ENCODE measurements at regions not wholly inside any gene's neighbourhood (a gene's known extent, or its start where the extent isn't known, plus 50 kb on each side); places are given as distances from the start of the nearest gene placed in this dataset.

DNA sequence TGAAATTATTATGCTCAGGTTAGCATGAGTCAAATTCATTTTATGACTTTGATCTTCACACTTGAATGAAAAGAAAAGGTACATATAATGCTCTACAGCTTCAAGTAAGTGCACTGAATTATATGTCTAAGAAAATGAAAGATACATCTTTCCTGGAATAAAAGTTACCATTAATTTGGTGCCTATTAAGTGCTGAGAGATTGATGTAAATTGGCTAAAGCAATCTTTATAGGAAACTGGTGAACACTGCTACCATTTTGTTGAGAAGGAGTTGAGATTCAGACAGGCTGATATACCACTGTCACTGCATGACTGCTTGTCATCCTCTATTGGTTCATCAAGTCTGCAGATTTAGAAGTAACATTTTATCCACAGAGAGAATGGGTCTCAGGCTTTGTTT lies 416.8 kb upstream of the SPRY2 start:
- H3K9me3 ChIP-seq (ENCODE audit: control insufficient read depth in 2 of 2, insufficient read depth in 1 of 2, low read depth in 1 of 2, low read length in 1 of 2) = no peaks in the 10 kb centered on the region
- no peak for DNase-seq
- no peak overlapping the region for H3K4me3 ChIP-seq (ENCODE audit: low read depth in 1 of 3, low read length in 3 of 3)
- H3K36me3 ChIP-seq (ENCODE audit: control insufficient read depth in 3 of 3, insufficient read depth in 2 of 3, low read depth in 1 of 3, low read length in 3 of 3) = no peaks in the 10 kb centered on the region
- FAIRE-seq = no peak
- H3K4me1 ChIP-seq (ENCODE audit: control insufficient read depth in 3 of 3, insufficient read depth in 2 of 3, low read depth in 1 of 3, low read length in 2 of 3) = no peaks in the 10 kb centered on the region
- no peak overlapping the region for H3K27ac ChIP-seq (ENCODE audit: low read depth in 1 of 3, low read length in 2 of 3)
- H3K27me3 ChIP-seq (ENCODE audit: control insufficient read depth in 3 of 3, insufficient read depth in 3 of 3, low read length in 3 of 3) = no peaks in the 10 kb centered on the region

DNA sequence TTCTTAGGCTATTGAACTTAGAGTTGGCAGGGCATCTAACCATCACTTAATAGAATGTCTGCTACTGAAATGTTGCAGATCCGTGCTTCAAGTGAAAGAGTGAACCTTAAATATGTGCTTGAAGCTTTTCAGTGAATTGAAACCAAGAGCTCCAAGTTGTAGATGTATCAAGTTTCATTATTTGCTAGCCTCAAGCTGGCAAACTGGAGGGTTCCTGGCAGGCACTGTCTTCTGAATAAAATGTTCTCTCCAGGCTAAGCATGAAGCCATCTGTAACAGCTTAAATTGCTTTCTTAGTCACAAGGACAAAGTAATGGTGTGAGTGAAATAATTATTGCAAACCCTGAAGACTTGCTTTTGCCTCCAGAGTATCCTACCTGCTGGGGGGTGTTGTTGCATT lies 415.0 kb upstream of the SPRY2 start:
- FAIRE-seq (no peak), DNase-seq (no peak)
- Histone ChIP-seq H3K4me3 (ENCODE audit: low read depth in 1 of 3, low read length in 3 of 3) (no peak overlapping the region), H3K4me1 (ENCODE audit: control insufficient read depth in 3 of 3, insufficient read depth in 2 of 3, low read depth in 1 of 3, low read length in 2 of 3) (no peaks in the 10 kb centered on the region), H3K27ac (ENCODE audit: low read depth in 1 of 3, low read length in 2 of 3) (no peak overlapping the region), H3K27me3 (ENCODE audit: control insufficient read depth in 3 of 3, insufficient read depth in 3 of 3, low read length in 3 of 3) (no peaks in the 10 kb centered on the region), H3K9me3 (ENCODE audit: control insufficient read depth in 2 of 2, insufficient read depth in 1 of 2, low read depth in 1 of 2, low read length in 1 of 2) (no peaks in the 10 kb centered on the region), H3K36me3 (ENCODE audit: control insufficient read depth in 3 of 3, insufficient read depth in 2 of 3, low read depth in 1 of 3, low read length in 3 of 3) (no peaks in the 10 kb centered on the region)
- WGBS, 3 donors = 65 to 85% (median 84%) methylated on average over 1 of the region's 1 CpG

DNA sequence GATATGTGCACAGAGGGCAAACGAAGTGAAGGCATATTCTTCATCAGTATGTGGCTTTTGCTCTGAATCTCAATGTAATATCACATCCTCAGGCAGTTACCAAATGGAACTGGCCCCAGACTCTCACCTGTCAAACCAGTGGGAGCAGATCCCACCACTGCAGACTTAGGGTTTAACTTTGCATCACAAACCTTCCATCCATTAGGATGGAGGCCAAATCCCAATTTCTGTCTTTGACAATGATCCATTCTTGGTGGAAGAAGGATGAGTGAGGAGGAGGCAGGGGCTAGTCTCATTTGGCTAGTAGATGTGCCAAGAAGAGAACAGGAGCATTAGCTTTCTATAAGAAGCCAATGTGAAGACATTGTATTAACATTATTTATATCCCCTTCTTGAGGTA lies 413.5 kb upstream of the SPRY2 start:
- DNase-seq (no peak), FAIRE-seq (no peak)
- Histone ChIP-seq H3K4me3 (ENCODE audit: low read depth in 1 of 3, low read length in 3 of 3) (no peak overlapping the region), H3K9me3 (ENCODE audit: control insufficient read depth in 2 of 2, insufficient read depth in 1 of 2, low read depth in 1 of 2, low read length in 1 of 2) (no peaks in the 10 kb centered on the region), H3K27me3 (ENCODE audit: control insufficient read depth in 3 of 3, insufficient read depth in 3 of 3, low read length in 3 of 3) (no peaks in the 10 kb centered on the region), H3K27ac (ENCODE audit: low read depth in 1 of 3, low read length in 2 of 3) (no peak overlapping the region), H3K4me1 (ENCODE audit: control insufficient read depth in 3 of 3, insufficient read depth in 2 of 3, low read depth in 1 of 3, low read length in 2 of 3) (no peaks in the 10 kb centered on the region), H3K36me3 (ENCODE audit: control insufficient read depth in 3 of 3, insufficient read depth in 2 of 3, low read depth in 1 of 3, low read length in 3 of 3) (no peaks in the 10 kb centered on the region)
- 7 to 37% (median 19%) methylated on average over 1 of the region's 1 CpG for WGBS, 3 donors

DNA sequence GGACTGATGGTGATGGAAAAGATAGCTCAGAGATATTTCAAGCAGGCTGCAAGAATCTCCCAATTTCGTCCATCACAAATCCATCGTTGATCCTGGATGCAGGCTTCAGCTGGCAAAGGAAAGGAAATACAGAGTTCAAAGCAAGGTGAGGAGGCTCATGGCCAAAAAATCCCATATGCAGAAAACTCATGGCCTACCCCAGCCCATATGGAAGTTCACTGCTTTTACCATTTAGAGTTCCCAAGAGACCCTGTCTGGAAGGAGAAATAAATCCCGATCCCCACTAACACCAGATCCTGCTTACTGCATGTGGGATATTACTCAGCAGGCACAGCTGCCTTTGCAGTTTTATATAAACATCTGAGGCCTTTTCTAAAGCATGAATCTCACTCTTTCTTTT lies 412.9 kb upstream of the SPRY2 start:
- FAIRE-seq = no peak
- H3K9me3 ChIP-seq (ENCODE audit: control insufficient read depth in 2 of 2, insufficient read depth in 1 of 2, low read depth in 1 of 2, low read length in 1 of 2) = no peaks in the 10 kb centered on the region
- WGBS, 3 donors = 70 to 88% (median 77%) methylated on average over 3 of the region's 3 CpGs

DNA sequence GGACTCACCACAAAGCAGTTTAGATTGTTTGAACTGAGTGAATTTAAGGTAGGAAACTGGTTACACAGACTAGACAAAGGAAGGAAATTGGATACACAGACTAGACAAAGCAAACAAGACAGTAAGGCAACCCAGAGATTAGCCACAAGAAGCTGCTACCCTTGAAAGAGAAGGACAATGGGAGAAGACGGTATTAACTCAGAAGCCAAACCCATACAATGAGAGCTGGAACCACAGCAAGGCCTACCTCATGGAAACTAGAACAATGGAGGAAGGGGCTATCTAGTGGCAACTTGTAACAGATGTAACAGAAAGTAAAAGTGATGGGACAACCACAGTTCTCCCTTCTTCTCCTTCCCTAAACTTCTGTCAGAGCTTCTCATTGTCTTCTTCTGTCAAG lies 410.9 kb upstream of the SPRY2 start:
- no peaks in the 10 kb centered on the region for H3K27me3 ChIP-seq (ENCODE audit: control insufficient read depth in 3 of 3, insufficient read depth in 3 of 3, low read length in 3 of 3)
- no peak for FAIRE-seq
- 74 to 86% (median 83%) methylated on average over 1 of the region's 1 CpG for WGBS, 3 donors
- H3K4me3 ChIP-seq (ENCODE audit: low read depth in 1 of 3, low read length in 3 of 3) = no peak overlapping the region
- no peak for DNase-seq
- H3K4me1 ChIP-seq (ENCODE audit: control insufficient read depth in 3 of 3, insufficient read depth in 2 of 3, low read depth in 1 of 3, low read length in 2 of 3) = no peaks in the 10 kb centered on the region
- H3K27ac ChIP-seq (ENCODE audit: low read depth in 1 of 3, low read length in 2 of 3) = no peak overlapping the region
- H3K36me3 ChIP-seq (ENCODE audit: control insufficient read depth in 3 of 3, insufficient read depth in 2 of 3, low read depth in 1 of 3, low read length in 3 of 3) = no peaks in the 10 kb centered on the region
- H3K9me3 ChIP-seq (ENCODE audit: control insufficient read depth in 2 of 2, insufficient read depth in 1 of 2, low read depth in 1 of 2, low read length in 1 of 2) = no peaks in the 10 kb centered on the region

More for the DNA sequence above, 412.9 kb upstream of the SPRY2 start:
- Histone ChIP-seq H3K27ac (ENCODE audit: low read depth in 1 of 3, low read length in 2 of 3) (no peak overlapping the region), H3K4me3 (ENCODE audit: low read depth in 1 of 3, low read length in 3 of 3) (no peak overlapping the region), H3K36me3 (ENCODE audit: control insufficient read depth in 3 of 3, insufficient read depth in 2 of 3, low read depth in 1 of 3, low read length in 3 of 3) (no peaks in the 10 kb centered on the region), H3K4me1 (ENCODE audit: control insufficient read depth in 3 of 3, insufficient read depth in 2 of 3, low read depth in 1 of 3, low read length in 2 of 3) (no peaks in the 10 kb centered on the region), H3K27me3 (ENCODE audit: control insufficient read depth in 3 of 3, insufficient read depth in 3 of 3, low read length in 3 of 3) (no peaks in the 10 kb centered on the region)
- no peak for DNase-seq

DNA sequence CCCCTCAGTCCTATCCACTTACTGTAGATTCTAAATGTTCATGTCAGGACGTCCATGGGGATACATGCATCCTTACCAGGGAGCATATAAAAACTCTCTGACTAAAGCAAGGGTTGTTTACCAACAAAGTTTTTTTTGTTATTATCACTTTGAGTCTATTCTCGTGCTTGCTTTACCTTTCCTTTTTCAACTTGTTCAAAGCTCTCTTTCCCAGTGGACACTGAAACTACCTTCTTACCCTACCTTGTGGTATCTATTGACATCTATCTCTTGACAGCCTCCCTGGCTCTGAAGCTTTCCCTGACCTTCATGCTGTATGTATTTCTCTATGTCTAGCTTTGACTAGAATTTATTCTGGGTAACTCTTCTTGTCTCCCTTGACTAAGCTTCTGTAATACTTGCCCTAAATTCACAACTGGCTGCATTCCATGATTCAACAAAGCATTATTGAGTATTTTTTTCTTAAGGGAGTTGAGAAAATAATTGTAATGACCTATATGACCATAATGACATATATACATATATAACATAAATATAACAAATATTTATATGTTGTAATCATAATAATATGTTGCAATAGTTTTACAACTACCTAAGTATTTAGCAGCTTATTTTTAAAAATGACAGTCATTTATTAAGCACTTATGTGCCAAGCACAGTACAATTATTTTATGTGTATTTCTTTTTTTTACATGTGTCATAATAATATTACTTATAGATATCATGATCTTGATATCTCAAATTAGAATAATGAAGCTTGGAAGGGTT lies 403.4 kb upstream of the SPRY2 start:
- H3K4me1 ChIP-seq (ENCODE audit: control insufficient read depth in 3 of 3, insufficient read depth in 2 of 3, low read depth in 1 of 3, low read length in 2 of 3) = no peaks in the 10 kb centered on the region
- H3K27me3 ChIP-seq (ENCODE audit: control insufficient read depth in 3 of 3, insufficient read depth in 3 of 3, low read length in 3 of 3) = no peaks in the 10 kb centered on the region
- peak; percentile 39 for FAIRE-seq
- H3K36me3 ChIP-seq (ENCODE audit: control insufficient read depth in 3 of 3, insufficient read depth in 2 of 3, low read depth in 1 of 3, low read length in 3 of 3) = no peaks in the 10 kb centered on the region
- no peak overlapping the region for H3K27ac ChIP-seq (ENCODE audit: low read depth in 1 of 3, low read length in 2 of 3)
- no peak overlapping the region for H3K4me3 ChIP-seq (ENCODE audit: low read depth in 1 of 3, low read length in 3 of 3)
- 59 to 79% (median 66%) methylated on average over 2 of the region's 2 CpGs for WGBS, 3 donors
- no peak for DNase-seq
- H3K9me3 ChIP-seq (ENCODE audit: control insufficient read depth in 2 of 2, insufficient read depth in 1 of 2, low read depth in 1 of 2, low read length in 1 of 2) = no peaks in the 10 kb centered on the region

DNA sequence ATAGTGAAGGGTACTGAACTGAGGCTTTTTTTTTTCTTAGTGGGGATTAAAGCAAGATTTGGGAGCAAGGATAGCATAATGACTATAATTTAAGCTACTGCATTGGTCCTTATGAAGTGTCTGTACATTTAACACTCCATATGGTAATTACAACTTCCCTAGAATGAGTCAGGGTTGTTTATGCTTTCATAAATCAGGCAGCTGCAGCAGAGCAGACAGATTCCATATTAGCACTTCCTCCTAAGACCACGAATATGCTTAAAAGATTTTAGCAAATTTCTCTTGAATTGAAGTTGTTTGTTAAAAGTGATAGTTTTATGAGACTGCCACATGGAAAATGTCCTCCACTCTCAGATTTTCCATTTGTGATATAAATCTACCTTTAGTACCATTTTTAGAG lies 401.1 kb upstream of the SPRY2 start:
- WGBS, 3 donors = 29 to 55% (median 47%) methylated on average over 1 of the region's 1 CpG
- Histone ChIP-seq H3K9me3 (ENCODE audit: control insufficient read depth in 2 of 2, insufficient read depth in 1 of 2, low read depth in 1 of 2, low read length in 1 of 2) (no peaks in the 10 kb centered on the region), H3K4me3 (ENCODE audit: low read depth in 1 of 3, low read length in 3 of 3) (no peak overlapping the region), H3K27ac (ENCODE audit: low read depth in 1 of 3, low read length in 2 of 3) (no peak overlapping the region), H3K4me1 (ENCODE audit: control insufficient read depth in 3 of 3, insufficient read depth in 2 of 3, low read depth in 1 of 3, low read length in 2 of 3) (no peaks in the 10 kb centered on the region), H3K27me3 (ENCODE audit: control insufficient read depth in 3 of 3, insufficient read depth in 3 of 3, low read length in 3 of 3) (no peaks in the 10 kb centered on the region), H3K36me3 (ENCODE audit: control insufficient read depth in 3 of 3, insufficient read depth in 2 of 3, low read depth in 1 of 3, low read length in 3 of 3) (no peaks in the 10 kb centered on the region)
- FAIRE-seq = no peak
- DNase-seq = no peak

DNA sequence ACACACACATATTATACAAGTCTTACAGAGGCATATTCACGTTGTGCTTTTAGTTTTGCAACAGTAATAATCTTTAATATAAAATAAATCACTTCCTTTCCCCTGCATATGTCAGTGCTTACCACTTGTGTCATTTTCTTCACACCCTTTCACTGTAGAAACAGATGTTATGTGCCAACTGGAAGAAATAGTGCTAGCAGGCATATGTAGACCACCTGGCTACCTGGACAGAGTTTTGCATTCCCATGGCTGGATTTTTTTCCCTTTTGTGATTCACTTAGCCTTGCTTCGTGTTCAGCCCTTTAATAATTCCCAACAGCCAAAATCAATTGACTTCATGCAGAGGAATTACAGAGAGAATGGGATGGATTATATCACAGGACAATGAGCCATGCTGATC lies 399.1 kb upstream of the SPRY2 start:
- 53 to 67% (median 66%) methylated on average over 2 of the region's 2 CpGs for WGBS, 3 donors
- no peaks in the 10 kb centered on the region for H3K9me3 ChIP-seq (ENCODE audit: control insufficient read depth in 2 of 2, insufficient read depth in 1 of 2, low read depth in 1 of 2, low read length in 1 of 2)
- H3K4me3 ChIP-seq (ENCODE audit: low read depth in 1 of 3, low read length in 3 of 3) = no peak overlapping the region
- no peaks in the 10 kb centered on the region for H3K36me3 ChIP-seq (ENCODE audit: control insufficient read depth in 3 of 3, insufficient read depth in 2 of 3, low read depth in 1 of 3, low read length in 3 of 3)
- H3K27ac ChIP-seq (ENCODE audit: low read depth in 1 of 3, low read length in 2 of 3) = no peak overlapping the region
- DNase-seq (no peak), FAIRE-seq (no peak)
- no peaks in the 10 kb centered on the region for H3K4me1 ChIP-seq (ENCODE audit: control insufficient read depth in 3 of 3, insufficient read depth in 2 of 3, low read depth in 1 of 3, low read length in 2 of 3)
- H3K27me3 ChIP-seq (ENCODE audit: control insufficient read depth in 3 of 3, insufficient read depth in 3 of 3, low read length in 3 of 3) = no peaks in the 10 kb centered on the region

DNA sequence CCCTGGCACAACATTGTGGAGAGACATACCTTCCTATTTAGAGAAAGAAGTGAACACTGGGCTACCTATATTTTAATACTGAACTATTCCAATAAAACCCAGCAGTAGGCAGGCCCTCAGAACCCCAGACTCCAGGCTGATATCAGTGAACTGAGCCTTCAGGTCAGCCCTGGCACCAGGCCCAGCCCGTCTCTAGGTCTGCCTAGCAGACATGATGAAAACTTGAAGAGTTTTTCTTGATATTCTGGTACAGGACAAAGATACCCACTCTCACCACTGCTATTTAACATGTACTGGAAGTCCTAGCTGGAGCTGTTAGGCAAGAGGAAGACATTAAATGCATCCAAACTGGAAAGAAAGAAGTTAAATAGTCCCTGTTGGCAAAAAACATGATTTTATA lies 396.6 kb upstream of the SPRY2 start:
- Histone ChIP-seq H3K27ac (ENCODE audit: low read depth in 1 of 3, low read length in 2 of 3) (no peak overlapping the region), H3K27me3 (ENCODE audit: control insufficient read depth in 3 of 3, insufficient read depth in 3 of 3, low read length in 3 of 3) (no peaks in the 10 kb centered on the region), H3K9me3 (ENCODE audit: control insufficient read depth in 2 of 2, insufficient read depth in 1 of 2, low read depth in 1 of 2, low read length in 1 of 2) (no peaks in the 10 kb centered on the region), H3K4me3 (ENCODE audit: low read depth in 1 of 3, low read length in 3 of 3) (no peak overlapping the region), H3K36me3 (ENCODE audit: control insufficient read depth in 3 of 3, insufficient read depth in 2 of 3, low read depth in 1 of 3, low read length in 3 of 3) (no peaks in the 10 kb centered on the region), H3K4me1 (ENCODE audit: control insufficient read depth in 3 of 3, insufficient read depth in 2 of 3, low read depth in 1 of 3, low read length in 2 of 3) (no peaks in the 10 kb centered on the region)
- FAIRE-seq (no peak), DNase-seq (no peak)
- WGBS, 3 donors = 71 to 88% (median 79%) methylated on average over 1 of the region's 1 CpG

All from small intestine (tissue), 7 donors.